ENCODE measurements at regions not wholly inside any gene's neighbourhood (a gene's known extent, or its start where the extent isn't known, plus 50 kb on each side); places are given as distances from the start of the nearest gene placed in this dataset.

DNA sequence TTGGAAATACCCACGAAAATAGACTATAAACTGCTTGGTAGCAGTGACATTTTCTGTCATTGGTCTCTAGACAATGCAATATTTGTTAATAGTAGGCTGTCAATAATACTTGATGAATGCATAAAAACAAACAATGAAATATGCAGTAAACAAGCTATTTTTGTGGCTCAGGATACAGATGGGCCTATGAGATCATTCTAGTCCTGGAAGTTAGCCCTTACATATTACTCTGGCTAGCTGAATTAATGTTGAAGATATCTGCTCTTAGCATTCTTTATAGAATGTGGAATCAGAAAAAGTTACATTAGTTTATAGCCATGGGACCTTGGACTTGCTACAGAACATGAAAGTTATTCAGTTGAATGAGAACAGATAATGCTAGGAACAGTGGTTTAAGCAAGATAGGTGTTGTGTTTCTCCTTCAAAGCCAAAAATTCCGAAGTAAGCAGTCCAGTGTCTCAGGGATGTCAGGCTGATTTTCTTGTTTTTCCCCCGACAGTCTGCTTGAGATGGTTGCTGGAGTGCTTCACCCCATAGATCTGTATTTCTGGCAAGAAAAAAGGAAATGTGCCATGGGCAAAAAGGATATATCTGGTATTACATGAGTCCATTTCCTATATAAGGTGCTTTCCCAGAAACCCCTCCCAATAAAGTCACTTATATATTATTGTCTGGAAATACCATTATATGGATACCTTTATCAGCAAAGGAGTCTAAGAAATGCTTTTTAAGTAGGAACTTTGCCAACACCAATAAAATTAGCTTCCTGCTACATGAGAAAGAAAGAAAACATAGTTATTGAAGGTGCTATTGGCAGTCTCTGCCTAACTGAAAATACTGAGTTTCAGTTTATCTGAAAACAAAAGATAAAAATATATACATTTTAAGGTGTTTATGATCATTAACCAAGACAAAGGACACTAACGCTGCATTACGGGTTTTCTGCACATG, 619.4 kb upstream of the ATP2B1 start:
- TF ChIP-seq CTCF (conservative IDR thresholded peaks at IDR 0.05; ENCODE audit: control insufficient read depth, insufficient read depth, low read depth, low read length), result no peak
- no peak for DNase-seq (ENCODE audit: low read depth)
- no peak overlapping the region for H3K4me3 ChIP-seq (ENCODE audit: control insufficient read depth, low read depth, low read length)

DNA sequence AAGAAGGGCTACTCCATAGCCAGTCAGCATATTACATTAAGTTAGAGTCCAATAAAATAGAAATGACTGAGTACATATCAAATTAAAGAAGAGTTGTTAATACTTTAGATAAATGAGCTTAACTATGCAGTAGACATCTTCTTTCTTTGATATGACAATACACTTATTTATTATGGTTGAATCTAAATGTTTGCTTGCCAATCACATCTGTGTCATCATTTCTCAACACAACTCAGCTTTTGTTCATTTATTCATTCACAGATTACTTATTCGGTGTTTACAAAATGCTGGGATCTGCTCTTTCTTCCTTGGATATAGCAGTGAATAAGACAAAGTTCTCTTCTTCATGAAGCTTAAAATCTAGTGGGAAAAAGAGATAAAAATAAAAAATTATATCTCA, 614.6 kb upstream of the ATP2B1 start:
- no peak for DNase-seq (ENCODE audit: low read depth)
- no peak for TF ChIP-seq CTCF (conservative IDR thresholded peaks at IDR 0.05; ENCODE audit: control insufficient read depth, insufficient read depth, low read depth, low read length)
- H3K4me3 ChIP-seq (ENCODE audit: control insufficient read depth, low read depth, low read length), result no peak overlapping the region

DNA sequence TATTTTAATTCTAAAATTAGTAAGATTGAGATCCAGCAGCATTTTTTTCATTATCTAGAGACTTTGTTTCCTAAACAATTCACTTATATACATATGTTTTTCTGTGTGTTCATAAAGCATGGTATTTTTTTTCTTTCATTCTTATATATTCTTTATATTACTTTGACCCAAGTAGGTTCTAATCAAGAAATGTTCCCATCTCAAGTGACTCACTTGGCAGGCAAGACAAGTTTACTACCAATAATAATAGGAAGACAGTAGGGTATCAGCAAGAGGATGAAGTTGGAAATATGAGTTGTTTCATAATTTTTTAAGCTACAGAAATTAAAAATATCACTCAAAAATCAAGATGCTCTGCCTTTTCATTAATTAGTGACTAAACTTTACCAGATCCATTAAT, 613.4 kb upstream of the ATP2B1 start:
- no peak for TF ChIP-seq CTCF (conservative IDR thresholded peaks at IDR 0.05; ENCODE audit: control insufficient read depth, insufficient read depth, low read depth, low read length)
- peak; percentile 47 for DNase-seq (ENCODE audit: low read depth)
- H3K4me3 ChIP-seq (ENCODE audit: control insufficient read depth, low read depth, low read length), result no peak overlapping the region

- no peak for DNase-seq (ENCODE audit: low read depth)
- no peak overlapping the region for H3K4me3 ChIP-seq (ENCODE audit: control insufficient read depth, low read depth, low read length)
- TF ChIP-seq CTCF (conservative IDR thresholded peaks at IDR 0.05; ENCODE audit: control insufficient read depth, insufficient read depth, low read depth, low read length), result no peak
Observed at GRCh38 chr12:90321369-90321768, 612.7 kb upstream of the ATP2B1 start.

- no peak for TF ChIP-seq CTCF (conservative IDR thresholded peaks at IDR 0.05; ENCODE audit: control insufficient read depth, insufficient read depth, low read depth, low read length)
- H3K4me3 ChIP-seq (ENCODE audit: control insufficient read depth, low read depth, low read length), result no peak overlapping the region
- DNase-seq (ENCODE audit: low read depth), result no peak
Observed at GRCh38 chr12:90311561-90311960, 602.9 kb upstream of the ATP2B1 start.

GRCh38 chr12:90305379-90305778, 596.7 kb upstream of the ATP2B1 start:
- H3K4me3 ChIP-seq (ENCODE audit: control insufficient read depth, low read depth, low read length), result no peak overlapping the region
- no peak for DNase-seq (ENCODE audit: low read depth)
- TF ChIP-seq CTCF (conservative IDR thresholded peaks at IDR 0.05; ENCODE audit: control insufficient read depth, insufficient read depth, low read depth, low read length), result no peak

Measured in fibroblast of mammary gland (primary cell).